ENCODE measurements at regions not wholly inside any gene's neighbourhood (a gene's known extent, or its start where the extent isn't known, plus 50 kb on each side); places are given as distances from the start of the nearest gene placed in this dataset.
"Not testable (repeated sequence)": the region's sequence is repeated elsewhere in the genome, so short reads cannot be mapped to it uniquely, and the experiment has no call there.

GRCh38 chrX:47302396-47302795 lies 68.0 kb upstream of the ZNF157 start:
- no peak overlapping the region for H3K4me3 ChIP-seq
- ChIA-PET RAD21 (ENCODE audit: unreplicated experiment) (no interaction called here), SMC1A (ENCODE audit: uncharacterized antibody, unreplicated experiment) (no interaction called here), POLR2A (no interaction called here), CTCF (no interaction called here)
- no peak overlapping the region for H2AFZ ChIP-seq (ENCODE audit: control insufficient read depth, low read depth, low read length)
- in situ Hi-C loops (cut with MboI) (no loop called here), intact Hi-C loops (cut with micrococcal nuclease; ENCODE audit: unreplicated experiment) (no loop called here)
- no peaks in the 10 kb centered on the region for H3K9me3 ChIP-seq (replicated peaks; ENCODE audit: control insufficient read depth, insufficient read depth, low read length)
- no peak for TF ChIP-seq CHD4 (IDR thresholded peaks at IDR 0.05)
- TF ChIP-seq NBN (IDR thresholded peaks at IDR 0.05), result no peak
- no peak for TF ChIP-seq EGR1 (IDR thresholded peaks at IDR 0.05; ENCODE audit: borderline replicate concordance in 1 of 2, low read depth in 2 of 2, low read length in 2 of 2)
- no peak for TF ChIP-seq CBX3 (IDR thresholded peaks at IDR 0.05; ENCODE audit: borderline replicate concordance, low read depth)
- no peak for TF ChIP-seq BACH1 (IDR thresholded peaks at IDR 0.05; ENCODE audit: borderline replicate concordance)
- no peak for TF ChIP-seq BCL11A (IDR thresholded peaks at IDR 0.05; ENCODE audit: low read depth, low read length)
- no peak for TF ChIP-seq CHD1 (IDR thresholded peaks at IDR 0.05; ENCODE audit: low read depth, low read length)
- no peak for TF ChIP-seq SMAD1 (IDR thresholded peaks at IDR 0.05; ENCODE audit: low read depth, partially characterized antibody)
- TF ChIP-seq ZNF592 (IDR thresholded peaks at IDR 0.05), result no peak
- TF ChIP-seq RUNX3 (IDR thresholded peaks at IDR 0.05; ENCODE audit: low read length), result no peak
- no peak for TF ChIP-seq PKNOX1 (IDR thresholded peaks at IDR 0.05)
- TF ChIP-seq ZZZ3 (IDR thresholded peaks at IDR 0.05; ENCODE audit: control insufficient read depth, insufficient read length, low read depth), result no peak
- TF ChIP-seq SMC3 (IDR thresholded peaks at IDR 0.05; ENCODE audit: borderline replicate concordance, low read length), result no peak
- ATAC-seq, result no peak
- no peak overlapping the region for H3K27ac ChIP-seq (ENCODE audit: control insufficient read depth, insufficient read depth)
- no peak overlapping the region for H3K4me2 ChIP-seq (ENCODE audit: control insufficient read depth, insufficient read depth)
- H3K27me3 ChIP-seq (replicated peaks in 1 of 2; ENCODE audit: control insufficient read depth in 2 of 2, insufficient read depth in 2 of 2, low read length in 1 of 2), result no peaks in the 10 kb centered on the region
- no peaks in the 10 kb centered on the region for H3K4me1 ChIP-seq (ENCODE audit: control insufficient read depth, insufficient read depth, low read length)
- H4K20me1 ChIP-seq (ENCODE audit: control insufficient read depth, insufficient read depth), result no peaks in the 10 kb centered on the region
- BruUV-seq (replicated peaks), result no TSS peak
- no peak overlapping the region for H3K9ac ChIP-seq (ENCODE audit: control insufficient read depth, insufficient read depth, low read length)
- DNase-seq (ENCODE audit: low read depth, low spot score), result no peak
- H3K36me3 ChIP-seq (ENCODE audit: control insufficient read depth in 2 of 2, insufficient read depth in 2 of 2, low read length in 1 of 2), result no peaks in the 10 kb centered on the region
- 41% methylated on average over 4 of the region's 4 CpGs for WGBS (ENCODE audit: insufficient coverage, insufficient replicate concordance, low lambda C conversion rate, missing lambda C conversion rate)
- no peaks in the 10 kb centered on the region for H3K79me2 ChIP-seq (ENCODE audit: control insufficient read depth, insufficient read depth, low read length)
- no peak for FAIRE-seq

- BruUV-seq (replicated peaks); in situ Hi-C loops (cut with MboI); ATAC-seq; H3K9ac ChIP-seq (ENCODE audit: control insufficient read depth, insufficient read depth, low read length); RAD21 ChIA-PET (ENCODE audit: unreplicated experiment); intact Hi-C loops (cut with micrococcal nuclease; ENCODE audit: unreplicated experiment); H4K20me1 ChIP-seq (ENCODE audit: control insufficient read depth, insufficient read depth); H3K27ac ChIP-seq (ENCODE audit: control insufficient read depth, insufficient read depth); H3K27me3 ChIP-seq (replicated peaks in 1 of 2; ENCODE audit: control insufficient read depth in 2 of 2, insufficient read depth in 2 of 2, low read length in 1 of 2); H3K4me1 ChIP-seq (ENCODE audit: control insufficient read depth, insufficient read depth, low read length); POLR2A ChIA-PET; H3K4me2 ChIP-seq (ENCODE audit: control insufficient read depth, insufficient read depth); H3K36me3 ChIP-seq (ENCODE audit: control insufficient read depth in 2 of 2, insufficient read depth in 2 of 2, low read length in 1 of 2); H3K79me2 ChIP-seq (ENCODE audit: control insufficient read depth, insufficient read depth, low read length); DNase-seq (ENCODE audit: low read depth, low spot score); H3K9me3 ChIP-seq (replicated peaks; ENCODE audit: control insufficient read depth, insufficient read depth, low read length); H2AFZ ChIP-seq (ENCODE audit: control insufficient read depth, low read depth, low read length); CTCF ChIA-PET; H3K4me3 ChIP-seq: not testable (repeated sequence)
- SMC1A ChIA-PET (ENCODE audit: uncharacterized antibody, unreplicated experiment), result interaction anchor here (0.6 kb wide), 1 partner anchor 213 kb away, joined by 3 read pairs; no protein-coding TSS in a partner anchor
- 17% methylated on average over 7 of the region's 7 CpGs for WGBS (ENCODE audit: insufficient coverage, insufficient replicate concordance, low lambda C conversion rate, missing lambda C conversion rate)
- FAIRE-seq, result peak; percentile 77
Measured at GRCh38 chrX:47306471-47307023, 63.8 kb upstream of the ZNF157 start.
